Neutrophil (primary cell): ENCODE measurements at regions not wholly inside any gene's neighbourhood (a gene's known extent, or its start where the extent isn't known, plus 50 kb on each side); places are given as distances from the start of the nearest gene placed in this dataset.

ENCODE experiments used
- H3K27ac ChIP-seq: fragments of 200-600 bp; sonication (generic); 2 replicates; pipeline ENCODE4 v1.5.1; 2016; ENCODE audit warnings: mild to moderate bottlenecking, moderate library complexity
- H3K27me3 ChIP-seq: fragments of 200-600 bp; sonication (generic); 2 replicates; pipeline ENCODE4 v1.6.0; 2016; ENCODE audit warnings: mild to moderate bottlenecking
- H3K36me3 ChIP-seq: fragments of 200-600 bp; sonication (generic); 2 replicates; pipeline ENCODE4 v1.5.1; 2017
- H3K4me1 ChIP-seq, 2 experiments: fragments of 200-600 bp in 1 of 2; sonication (generic) in 1 of 2; 1 replicate in 1 of 2; 2 replicates in 1 of 2; pipeline versions ENCODE4 v1.5.1 to v1.6.1; 2013 to 2016; ENCODE audit warnings: low read depth in 1 of 2, low read length in 1 of 2, mild to moderate bottlenecking in 1 of 2, moderate library complexity in 1 of 2; ENCODE audit not compliant: control insufficient read depth in 1 of 2, insufficient read depth in 1 of 2
- H3K4me3 ChIP-seq, 2 experiments: fragments of 200-600 bp in 1 of 2; sonication (generic) in 1 of 2; 1 replicate in 1 of 2; 2 replicates in 1 of 2; pipeline ENCODE4 v1.5.1; 2013 to 2016; ENCODE audit warnings: low read depth in 1 of 2, low read length in 1 of 2, mild to moderate bottlenecking in 1 of 2, moderate library complexity in 1 of 2
- H3K9me3 ChIP-seq: fragments of 200-600 bp; sonication (generic); 2 replicates; pipeline ENCODE4 v1.5.1; 2016
- CTCF ChIP-seq: fragments of 200-600 bp; sonication (generic); IDR thresholded peaks from 2 replicates; pipeline ENCODE4 v1.5.1; 2016; ENCODE audit warnings: antibody characterized with exemption

GRCh38 chr2:10217489-10218435 lies 84.9 kb upstream of the HPCAL1 start:
- Histone ChIP-seq H3K36me3 (no peaks in the 10 kb centered on the region), H3K27ac (no peak overlapping the region), H3K27me3 (no peaks in the 10 kb centered on the region), H3K9me3 (no peaks in the 10 kb centered on the region), H3K4me3 (no peak overlapping the region), H3K4me1 (no peaks in the 10 kb centered on the region)
- no peak for TF ChIP-seq CTCF

DNA sequence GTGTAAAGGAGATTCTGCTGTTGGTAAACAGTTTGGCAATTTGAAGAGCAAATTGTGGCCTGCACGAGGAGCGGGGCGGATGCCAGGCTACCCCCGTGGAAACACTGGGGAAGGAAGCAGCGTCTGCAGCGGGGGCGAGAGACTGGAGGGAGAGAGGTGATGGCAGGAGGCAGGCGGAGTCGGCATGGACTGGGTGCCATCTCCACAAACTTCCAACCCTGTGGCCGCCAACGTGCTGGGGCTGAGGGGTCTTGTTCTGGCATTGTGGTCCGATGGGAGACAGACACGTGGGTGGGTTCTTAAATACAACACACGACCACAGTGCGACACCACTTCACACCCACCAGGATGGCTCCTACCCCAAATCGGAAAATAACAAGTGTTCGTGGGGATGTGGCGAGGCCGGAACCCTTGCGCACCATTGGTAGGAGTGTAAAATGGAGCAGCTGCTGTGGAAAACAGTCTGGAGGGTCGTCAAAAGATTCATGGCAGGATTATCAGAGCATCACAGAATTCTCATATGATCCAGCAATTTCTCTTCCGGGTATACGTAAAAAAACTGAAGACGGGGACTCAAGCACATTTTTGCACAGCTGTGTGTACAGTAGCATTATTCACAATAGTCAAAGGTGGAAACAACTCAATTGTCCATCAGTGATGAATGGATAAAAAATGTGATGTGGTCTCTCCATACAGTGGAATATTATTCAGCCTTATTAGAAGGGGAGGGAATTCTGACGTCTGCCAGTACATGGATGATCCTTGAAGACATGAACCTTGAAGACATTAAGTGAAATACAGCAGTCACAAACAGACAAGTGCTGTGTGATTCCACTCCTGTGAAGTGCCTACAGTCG lies 82.4 kb upstream of the HPCAL1 start:
- no peaks in the 10 kb centered on the region for H3K36me3 ChIP-seq
- H3K4me1 ChIP-seq = no peaks in the 10 kb centered on the region
- H3K4me3 ChIP-seq = no peak overlapping the region
- TF ChIP-seq CTCF = no peak
- no peak overlapping the region for H3K27ac ChIP-seq
- H3K27me3 ChIP-seq = no peaks in the 10 kb centered on the region
- no peaks in the 10 kb centered on the region for H3K9me3 ChIP-seq

GRCh38 chr2:10220902-10221391 lies 81.8 kb upstream of the HPCAL1 start:
- Histone ChIP-seq H3K27ac (no peak overlapping the region), H3K4me3 (no peak overlapping the region), H3K27me3 (no peaks in the 10 kb centered on the region), H3K4me1 (no peaks in the 10 kb centered on the region), H3K36me3 (no peaks in the 10 kb centered on the region), H3K9me3 (no peaks in the 10 kb centered on the region)
- no peak for TF ChIP-seq CTCF

GRCh38 chr2:10221443-10221842 lies 81.3 kb upstream of the HPCAL1 start:
- no peak for TF ChIP-seq CTCF
- Histone ChIP-seq H3K27me3 (no peaks in the 10 kb centered on the region), H3K4me3 (no peak overlapping the region), H3K36me3 (no peaks in the 10 kb centered on the region), H3K27ac (no peak overlapping the region), H3K4me1 (no peaks in the 10 kb centered on the region), H3K9me3 (no peaks in the 10 kb centered on the region)

GRCh38 chr2:10221976-10222870 lies 80.5 kb upstream of the HPCAL1 start:
- H3K4me1 ChIP-seq = no peaks in the 10 kb centered on the region
- no peaks in the 10 kb centered on the region for H3K9me3 ChIP-seq
- TF ChIP-seq CTCF = no peak
- H3K36me3 ChIP-seq = no peaks in the 10 kb centered on the region
- H3K4me3 ChIP-seq = no peak overlapping the region
- H3K27ac ChIP-seq = no peak overlapping the region
- no peaks in the 10 kb centered on the region for H3K27me3 ChIP-seq
